ENCODE measurements at regions not wholly inside any gene's neighbourhood (a gene's known extent, or its start where the extent isn't known, plus 50 kb on each side); places are given as distances from the start of the nearest gene placed in this dataset.

DNA sequence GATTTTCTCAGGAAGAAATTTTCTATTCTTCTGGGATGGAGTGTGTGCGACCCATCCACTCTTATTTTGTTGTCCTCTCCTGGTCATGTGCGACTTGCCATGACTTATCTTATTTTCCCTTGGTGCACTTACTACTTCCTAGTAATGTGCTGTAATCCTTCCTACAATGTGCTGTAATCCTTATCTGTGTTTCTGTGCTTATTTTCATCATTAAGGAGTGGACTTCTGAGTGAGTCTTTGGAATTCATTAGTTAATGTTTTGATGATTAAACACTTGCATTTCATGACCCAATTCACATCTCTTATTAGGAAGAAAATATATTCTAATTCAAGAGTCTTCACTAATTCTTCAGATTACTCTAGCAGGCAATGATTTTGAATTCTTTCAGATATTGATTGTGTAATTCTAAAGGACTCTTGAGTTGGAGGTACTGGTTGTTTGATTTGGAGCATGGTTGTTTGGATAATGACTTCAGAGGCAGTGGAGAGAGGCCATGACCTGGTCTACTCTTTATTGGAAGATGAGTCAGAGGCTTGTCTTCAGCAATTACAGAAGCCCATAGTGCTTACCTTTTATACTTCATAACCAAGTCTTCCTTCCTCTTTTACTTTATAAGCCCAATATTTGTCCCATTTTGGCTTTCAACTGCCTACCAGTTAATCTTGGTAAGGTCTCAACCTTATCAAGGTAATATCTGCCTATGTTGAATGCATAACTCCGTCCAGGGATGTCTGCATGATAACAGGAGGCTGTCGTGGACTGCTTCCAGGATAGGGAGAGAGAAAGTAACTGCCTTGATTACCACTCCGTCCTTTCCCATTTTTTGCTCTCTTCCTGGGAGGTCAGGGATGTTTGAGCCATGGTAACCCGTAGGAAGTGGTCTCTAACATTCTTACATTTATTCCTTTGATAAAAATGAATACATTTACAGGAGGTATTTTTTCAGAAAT is 278.3 kb upstream of the SP8 start:
- H2BK5ac ChIP-seq (ENCODE audit: low read depth, low read length, poor library complexity, severe bottlenecking): no peak overlapping the region
- TF ChIP-seq RCOR1 (IDR thresholded peaks at IDR 0.05; ENCODE audit: insufficient replicate concordance, low read length) (no peak), FOS (IDR thresholded peaks at IDR 0.05; ENCODE audit: low read depth, low read length) (no peak), NFE2L2 (IDR thresholded peaks at IDR 0.05; ENCODE audit: low read depth, low read length) (no peak), RFX5 (IDR thresholded peaks at IDR 0.05; ENCODE audit: low read depth, low read length) (no peak), MXI1 (IDR thresholded peaks at IDR 0.05; ENCODE audit: borderline replicate concordance, low read depth, low read length) (no peak), SMC3 (IDR thresholded peaks at IDR 0.05; ENCODE audit: low read depth, low read length) (no peak), MAFK (IDR thresholded peaks at IDR 0.05; ENCODE audit: low read depth, low read length) (no peak), BHLHE40 (IDR thresholded peaks at IDR 0.05; ENCODE audit: low read depth, low read length) (no peak), MAZ (IDR thresholded peaks at IDR 0.05; ENCODE audit: borderline replicate concordance, low read depth, low read length) (no peak), CEBPB (IDR thresholded peaks at IDR 0.05; ENCODE audit: low read depth, low read length) (no peak), POLR2A (IDR thresholded peaks at IDR 0.05; ENCODE audit: low read depth, low read length) (no peak), CHD1 (IDR thresholded peaks at IDR 0.05; ENCODE audit: low read depth, low read length) (no peak), USF2 (IDR thresholded peaks at IDR 0.05; ENCODE audit: low read depth, low read length) (no peak)
- TF ChIP-seq, protein P1, sequence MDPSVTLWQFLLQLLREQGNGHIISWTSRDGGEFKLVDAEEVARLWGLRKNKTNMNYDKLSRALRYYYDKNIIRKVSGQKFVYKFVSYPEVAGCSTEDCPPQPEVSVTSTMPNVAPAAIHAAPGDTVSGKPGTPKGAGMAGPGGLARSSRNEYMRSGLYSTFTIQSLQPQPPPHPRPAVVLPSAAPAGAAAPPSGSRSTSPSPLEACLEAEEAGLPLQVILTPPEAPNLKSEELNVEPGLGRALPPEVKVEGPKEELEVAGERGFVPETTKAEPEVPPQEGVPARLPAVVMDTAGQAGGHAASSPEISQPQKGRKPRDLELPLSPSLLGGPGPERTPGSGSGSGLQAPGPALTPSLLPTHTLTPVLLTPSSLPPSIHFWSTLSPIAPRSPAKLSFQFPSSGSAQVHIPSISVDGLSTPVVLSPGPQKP (IDR thresholded peaks at IDR 0.05; ENCODE audit: borderline replicate concordance, low read depth, low read length): no peak
- TF ChIP-seq, protein P2, sequence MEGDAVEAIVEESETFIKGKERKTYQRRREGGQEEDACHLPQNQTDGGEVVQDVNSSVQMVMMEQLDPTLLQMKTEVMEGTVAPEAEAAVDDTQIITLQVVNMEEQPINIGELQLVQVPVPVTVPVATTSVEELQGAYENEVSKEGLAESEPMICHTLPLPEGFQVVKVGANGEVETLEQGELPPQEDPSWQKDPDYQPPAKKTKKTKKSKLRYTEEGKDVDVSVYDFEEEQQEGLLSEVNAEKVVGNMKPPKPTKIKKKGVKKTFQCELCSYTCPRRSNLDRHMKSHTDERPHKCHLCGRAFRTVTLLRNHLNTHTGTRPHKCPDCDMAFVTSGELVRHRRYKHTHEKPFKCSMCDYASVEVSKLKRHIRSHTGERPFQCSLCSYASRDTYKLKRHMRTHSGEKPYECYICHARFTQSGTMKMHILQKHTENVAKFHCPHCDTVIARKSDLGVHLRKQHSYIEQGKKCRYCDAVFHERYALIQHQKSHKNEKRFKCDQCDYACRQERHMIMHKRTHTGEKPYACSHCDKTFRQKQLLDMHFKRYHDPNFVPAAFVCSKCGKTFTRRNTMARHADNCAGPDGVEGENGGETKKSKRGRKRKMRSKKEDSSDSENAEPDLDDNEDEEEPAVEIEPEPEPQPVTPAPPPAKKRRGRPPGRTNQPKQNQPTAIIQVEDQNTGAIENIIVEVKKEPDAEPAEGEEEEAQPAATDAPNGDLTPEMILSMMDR (conservative IDR thresholded peaks at IDR 0.05; ENCODE audit: low read depth, low read length): no peak

More for the DNA sequence above, 278.3 kb upstream of the SP8 start:
- Histone ChIP-seq H3K4me2 (ENCODE audit: low read depth, low read length) (no peak overlapping the region), H3K4me3 (ENCODE audit: insufficient read depth, low read depth, low read length) (no peak overlapping the region), H3K4me1 (ENCODE audit: control insufficient read depth, insufficient read depth, low read length) (no peaks in the 10 kb centered on the region), H3K4ac (ENCODE audit: low read depth, low read length) (no peak overlapping the region), H3K79me1 (ENCODE audit: low read depth in 1 of 2, low read length in 2 of 2) (no peaks in the 10 kb centered on the region), H4K20me1 (ENCODE audit: insufficient read depth, low read length) (no peaks in the 10 kb centered on the region), H4K91ac (ENCODE audit: insufficient read depth, low read depth, low read length) (no peak overlapping the region), H2AFZ (replicated peaks; ENCODE audit: low read length, poor library complexity) (no peak overlapping the region), H3K56ac (ENCODE audit: extremely low read depth, insufficient read depth, low read length) (no peak overlapping the region), H2BK15ac (ENCODE audit: low read depth, low read length) (no peak overlapping the region), H3K9me1 (ENCODE audit: insufficient read depth, low read length) (no peaks in the 10 kb centered on the region), H3K23ac (ENCODE audit: low read depth, low read length) (no peak overlapping the region), H4K8ac (ENCODE audit: low read depth in 2 of 2, low read length in 2 of 2) (no peak overlapping the region), H3K18ac (ENCODE audit: low read depth, low read length) (no peak overlapping the region), H3K14ac (replicated peaks; ENCODE audit: low read depth, low read length) (no peak overlapping the region), H3K27me3 (ENCODE audit: control insufficient read depth, insufficient read depth, low read length) (no peaks in the 10 kb centered on the region), H2AK9ac (replicated peaks; ENCODE audit: low read depth, low read length, poor library complexity) (no peak overlapping the region), H3K27ac (ENCODE audit: insufficient read depth, low read length) (no peak overlapping the region), H3K9me3 (ENCODE audit: control insufficient read depth, insufficient read depth, low read length) (0 out of 2 replicates have a peak, but pooled peaks cover 1% of the 10 kb centered on the region), H2BK20ac (ENCODE audit: low read depth, low read length) (no peak overlapping the region), H2BK120ac (ENCODE audit: low read depth, low read length) (no peak overlapping the region), H3K36me3 (ENCODE audit: control insufficient read depth, insufficient read depth, low read length) (no peaks in the 10 kb centered on the region), H3K9ac (ENCODE audit: low read depth, low read length) (no peak overlapping the region), H2AK5ac (ENCODE audit: low read depth, low read length) (no peak overlapping the region), H4K5ac (ENCODE audit: low read depth, low read length) (no peak overlapping the region)
- in situ Hi-C loops (cut with MboI; ENCODE audit: low sequenced_read_pairs) (no loop called here), intact Hi-C loops (cut with micrococcal nuclease) (no loop called here), dilution Hi-C loops (cut with HindIII; ENCODE audit: low sequenced_read_pairs, unreplicated experiment) (no loop called here)
- no peak for DNase-seq
- no TSS peak for BruUV-seq (replicated peaks)
- no CpG with 5 or more reads among the region's 6 CpGs for WGBS, 2 experiments (ENCODE audit: extremely low coverage in 2 of 2, insufficient read length in 1 of 2)
- no peak for ATAC-seq (ENCODE audit: low read depth)
- ChIA-PET POLR2A (ENCODE audit: unreplicated experiment) (no interaction called here), CTCF (no interaction called here)
